Esophagus squamous epithelium (tissue), 4 donors: ENCODE measurements at regions not wholly inside any gene's neighbourhood (a gene's known extent, or its start where the extent isn't known, plus 50 kb on each side); places are given as distances from the start of the nearest gene placed in this dataset.

Experiments
- CTCF ChIP-seq, 6 experiments: fragments of 450-650 bp in 4 of 6; fragments of 200-600 bp in 2 of 6; sonication (generic) in 2 of 6; IDR thresholded peaks; one replicate each; pipeline ENCODE4 v1.5.1; 2016 to 2019; ENCODE audit warnings: antibody characterized with exemption in 6 of 6, mild to moderate bottlenecking in 4 of 6, moderate library complexity in 4 of 6
- POLR2A ChIP-seq, 4 donors: fragments of 450-650 bp; IDR thresholded peaks; one replicate each; pipeline ENCODE4 v1.6.1; 2017; ENCODE audit warnings: antibody characterized with exemption in 4 of 4, mild to moderate bottlenecking in 4 of 4, moderate library complexity in 3 of 4

DNA sequence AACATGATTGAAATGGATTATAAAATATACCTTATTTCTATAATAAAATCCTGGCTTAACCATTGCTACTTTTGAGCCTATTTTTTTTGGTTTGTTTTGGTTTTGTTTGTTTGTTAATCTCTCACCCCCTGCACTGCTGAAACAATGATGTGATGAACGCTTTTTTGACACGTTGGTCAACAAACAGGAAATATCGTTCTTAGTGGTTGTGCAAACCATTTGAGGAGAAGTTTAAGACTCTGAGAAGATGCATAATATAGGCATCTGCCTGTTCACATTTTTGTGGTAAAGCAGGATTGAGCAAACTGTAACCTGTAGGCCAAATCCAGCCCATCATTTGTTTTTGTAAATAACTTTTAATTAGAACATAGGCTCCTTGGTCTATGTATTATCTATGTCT lies 75.5 kb upstream of the MDFIC2 start:
- no peak for TF ChIP-seq CTCF (IDR thresholded peaks at IDR 0.05)
- TF ChIP-seq POLR2A (IDR thresholded peaks at IDR 0.05) = no peak
